HG03520 (cell line): ENCODE measurements at regions not wholly inside any gene's neighbourhood (a gene's known extent, or its start where the extent isn't known, plus 50 kb on each side); places are given as distances from the start of the nearest gene placed in this dataset.

Experiments used
- ATAC-seq: cut with Tn5 transposase; IDR thresholded peaks from one replicate; pipeline ENCODE4 v1.9.1; 2021; ENCODE audit warnings: mild to moderate bottlenecking, moderate library complexity; ENCODE audit not compliant: unreplicated experiment

DNA sequence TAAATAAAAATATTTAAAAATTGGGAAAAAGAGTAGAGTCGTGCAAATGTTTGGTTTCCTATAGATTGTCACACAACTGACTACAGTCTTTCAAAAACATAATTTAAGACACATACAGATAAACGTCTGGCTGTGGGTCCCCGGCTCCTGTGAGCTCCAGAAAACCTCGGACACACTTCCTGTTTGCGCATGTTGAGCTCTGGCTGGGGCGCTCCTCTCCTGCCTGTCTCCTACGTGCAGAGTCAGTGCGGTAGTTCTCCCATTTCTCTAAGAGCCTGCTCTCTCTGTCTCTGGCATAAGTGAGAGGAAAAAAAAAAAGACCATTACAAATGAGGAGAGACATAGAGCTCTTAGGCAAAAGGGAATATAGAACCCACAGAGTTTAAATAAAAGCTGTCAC lies 128.2 kb upstream of the OBI1 start:
- no peak for ATAC-seq

DNA sequence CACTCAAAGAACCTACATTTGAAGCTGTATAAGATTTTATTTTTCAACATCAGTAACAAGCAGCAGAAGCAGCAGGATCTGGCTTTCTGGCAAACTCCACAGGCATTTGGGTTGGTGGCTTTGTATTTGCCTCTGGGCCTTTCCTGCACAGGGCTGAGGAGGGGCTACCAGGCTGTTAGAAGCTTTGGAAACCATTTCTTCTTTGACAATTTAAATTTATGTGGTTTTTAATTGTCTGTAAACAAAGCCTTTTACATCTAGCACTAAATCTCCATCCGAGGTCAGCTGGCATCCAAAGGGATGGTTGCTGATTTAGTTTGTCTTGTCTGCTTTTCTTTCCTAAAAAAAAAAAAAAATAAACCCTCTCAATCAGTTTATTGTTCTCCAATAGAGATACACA lies 127.5 kb upstream of the OBI1 start:
- no peak for ATAC-seq

DNA sequence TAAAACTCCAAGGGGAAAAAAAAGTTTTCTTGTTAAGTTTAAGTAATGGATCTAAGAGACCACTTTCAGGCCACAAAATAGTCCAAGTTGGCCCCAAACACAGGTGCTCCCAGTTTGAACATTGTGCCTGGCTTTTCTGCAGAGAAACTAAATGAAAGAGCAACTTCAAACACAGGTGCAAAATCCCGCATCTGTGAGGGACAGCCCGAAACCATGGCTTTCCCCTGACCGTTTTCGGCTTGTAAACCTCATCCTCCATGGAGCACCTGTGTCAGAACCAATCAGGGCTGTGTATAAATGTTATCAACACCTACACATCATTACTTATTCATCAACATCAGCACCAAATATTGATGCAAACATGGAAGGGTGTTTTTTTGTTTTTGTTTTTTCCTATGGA lies 126.8 kb upstream of the OBI1 start:
- ATAC-seq = no peak

DNA sequence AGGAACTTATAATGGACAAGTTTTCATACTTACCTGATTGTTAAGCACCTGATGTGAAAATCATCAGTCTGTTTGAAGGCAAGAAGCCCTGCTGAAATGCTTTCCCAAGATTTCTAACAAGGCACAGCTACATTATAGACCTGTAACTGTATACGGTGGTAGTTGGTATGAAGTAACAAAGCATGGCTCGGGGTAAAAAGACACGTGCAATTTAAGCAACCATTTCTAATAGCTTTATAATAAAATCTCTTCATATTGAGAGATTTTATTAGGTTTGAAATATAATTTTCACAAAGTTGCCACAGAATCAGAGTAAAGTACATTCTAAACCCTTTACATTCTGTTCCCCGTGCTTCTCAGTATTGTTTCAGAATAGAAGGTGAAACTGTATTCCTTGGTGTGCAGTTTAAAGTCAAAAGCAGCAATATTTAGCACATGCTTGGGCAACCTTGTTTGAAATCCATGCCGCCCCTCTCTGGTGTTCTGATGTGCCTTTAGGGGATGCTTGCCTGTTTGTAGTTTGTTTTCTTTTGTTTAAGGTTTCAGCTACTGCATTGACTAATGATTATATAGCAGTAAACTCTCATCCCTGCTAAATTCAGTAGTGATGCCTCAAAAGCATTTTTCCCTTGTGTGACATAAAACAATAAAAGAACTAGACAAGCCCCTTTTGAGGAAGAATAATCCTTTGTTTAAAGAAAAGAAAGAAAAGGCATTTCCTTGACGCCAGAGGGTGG lies 125.2 kb upstream of the OBI1 start:
- no peak for ATAC-seq

DNA sequence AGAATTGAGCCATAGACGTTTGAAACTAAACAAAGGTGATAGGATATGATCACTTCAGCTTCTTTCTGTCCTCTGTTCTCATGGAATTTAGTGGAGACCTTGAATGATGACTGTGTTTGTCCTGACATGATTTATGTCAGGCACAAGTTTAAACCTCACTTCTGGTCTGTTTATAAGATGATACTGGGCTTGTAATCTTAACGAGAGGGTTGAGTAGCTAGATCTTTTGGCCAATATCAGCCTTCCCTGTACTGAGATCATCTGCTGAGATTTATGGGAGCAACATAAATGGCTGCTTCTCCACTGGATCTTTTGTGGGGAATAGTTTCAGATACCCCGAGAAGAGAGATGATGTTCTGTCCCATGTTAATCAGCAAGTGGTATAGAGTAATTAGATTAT lies 121.8 kb upstream of the OBI1 start:
- no peak for ATAC-seq

DNA sequence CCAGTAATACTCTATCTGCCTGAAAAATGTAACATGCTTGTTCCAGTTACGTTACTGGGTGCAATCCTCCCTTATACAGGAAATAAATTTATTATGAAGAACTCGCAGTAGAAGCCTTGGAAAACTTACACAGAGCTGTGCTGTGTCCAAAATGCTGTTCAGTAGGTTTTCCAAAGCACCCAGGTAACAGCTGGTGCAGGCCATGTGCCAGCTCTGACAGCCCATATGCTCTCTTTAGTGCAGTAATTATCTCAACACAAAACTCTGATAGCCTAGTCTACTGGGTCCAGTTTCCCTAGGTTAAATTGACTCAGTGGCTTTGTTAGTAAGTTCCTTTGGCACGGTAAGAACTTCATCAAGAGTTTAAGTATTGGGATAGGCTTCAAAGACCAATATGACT lies 120.7 kb upstream of the OBI1 start:
- no peak for ATAC-seq

DNA sequence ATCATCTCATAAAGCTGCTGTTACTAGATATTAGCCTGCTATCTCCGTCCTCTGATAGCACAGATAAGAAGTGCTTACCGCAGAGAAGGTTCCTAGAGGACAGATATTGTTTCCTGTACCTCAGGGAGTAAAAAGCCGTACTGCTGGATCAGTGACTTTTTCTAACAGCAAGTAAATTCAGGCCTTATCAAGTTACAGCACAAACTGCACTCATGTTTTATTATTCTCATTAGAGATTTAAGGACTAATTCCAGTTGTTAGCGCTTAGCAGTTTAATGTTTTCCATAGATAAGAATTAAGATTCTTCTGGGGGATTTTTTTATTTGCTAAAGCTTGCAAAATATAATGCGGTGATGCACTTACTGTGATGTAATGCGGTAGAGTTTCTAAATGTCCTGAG lies 119.0 kb upstream of the OBI1 start:
- no peak for ATAC-seq

DNA sequence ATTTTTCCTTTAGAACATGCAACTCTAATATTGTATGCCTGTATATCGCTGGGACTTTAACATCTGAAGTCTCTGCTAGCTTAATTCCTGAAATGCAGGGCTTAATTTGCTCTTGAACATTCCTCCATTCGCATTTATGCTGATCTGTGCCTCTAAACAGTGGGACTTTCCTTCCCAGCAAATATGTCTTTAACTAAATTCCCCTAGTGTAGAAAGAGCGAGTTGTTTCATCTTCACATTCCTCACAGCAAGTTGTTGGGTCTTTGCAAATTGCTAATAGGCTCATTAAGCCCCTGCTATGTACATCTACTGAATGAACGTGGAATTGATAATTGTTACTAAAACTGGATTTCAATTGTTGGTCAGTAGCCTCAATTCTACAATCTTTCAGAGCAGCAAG lies 118.4 kb upstream of the OBI1 start:
- ATAC-seq = no peak

DNA sequence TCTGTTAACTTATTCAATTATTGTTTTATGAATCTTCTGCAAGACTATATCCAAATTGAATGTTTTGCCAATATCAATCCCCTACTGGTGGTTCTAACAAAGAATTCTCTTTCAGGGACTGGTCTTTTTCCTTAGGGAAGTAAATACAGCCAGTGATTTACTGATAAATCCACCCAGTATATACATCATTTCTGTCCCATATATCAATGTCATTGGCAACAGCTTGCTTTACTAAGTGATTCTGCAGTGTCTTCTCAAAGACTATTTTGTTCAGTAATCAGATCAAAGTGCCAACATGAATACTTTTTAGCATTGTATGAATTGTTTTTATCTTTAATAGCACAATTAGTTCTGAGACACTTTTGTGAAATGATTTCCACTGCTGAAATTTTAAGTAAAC lies 114.0 kb upstream of the OBI1 start:
- ATAC-seq = no peak

DNA sequence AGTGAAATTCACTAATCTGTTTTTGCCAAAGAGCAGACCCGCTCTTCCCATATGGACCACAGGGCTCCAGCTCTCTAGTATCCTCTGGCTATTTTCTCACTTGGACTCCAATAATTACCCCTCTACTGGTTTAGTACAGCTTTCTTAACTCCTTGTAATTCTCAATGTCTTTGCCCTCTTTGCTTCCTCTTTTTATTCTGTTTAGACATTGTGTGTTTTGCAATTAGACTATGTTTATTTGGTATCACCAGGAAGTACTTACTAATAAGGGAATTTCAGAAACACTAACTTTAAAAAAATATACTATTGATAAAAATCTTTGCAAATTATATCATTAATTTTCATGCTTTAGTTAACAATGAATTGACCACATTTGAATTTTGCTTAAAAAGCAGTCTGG lies 111.6 kb upstream of the OBI1 start:
- ATAC-seq = no peak

DNA sequence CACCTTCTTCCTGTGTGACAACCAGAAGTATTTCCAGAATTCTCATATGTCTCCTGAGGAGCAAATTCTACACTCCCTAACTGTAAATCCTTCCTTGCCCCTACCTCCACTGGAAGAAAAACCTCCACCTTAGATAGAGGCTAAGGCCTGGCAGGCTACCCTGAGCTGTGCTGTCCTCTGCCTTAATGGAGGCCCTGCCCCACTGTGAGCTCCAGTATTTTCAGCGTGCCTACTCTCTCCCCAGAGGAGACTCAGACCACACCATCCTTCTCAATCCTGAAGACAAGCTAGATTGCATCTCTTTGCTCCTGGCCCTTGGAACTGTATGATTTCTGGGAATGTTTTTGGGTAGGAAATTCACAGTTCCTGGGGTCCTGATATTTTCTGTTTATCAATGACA lies 110.0 kb upstream of the OBI1 start:
- no peak for ATAC-seq

DNA sequence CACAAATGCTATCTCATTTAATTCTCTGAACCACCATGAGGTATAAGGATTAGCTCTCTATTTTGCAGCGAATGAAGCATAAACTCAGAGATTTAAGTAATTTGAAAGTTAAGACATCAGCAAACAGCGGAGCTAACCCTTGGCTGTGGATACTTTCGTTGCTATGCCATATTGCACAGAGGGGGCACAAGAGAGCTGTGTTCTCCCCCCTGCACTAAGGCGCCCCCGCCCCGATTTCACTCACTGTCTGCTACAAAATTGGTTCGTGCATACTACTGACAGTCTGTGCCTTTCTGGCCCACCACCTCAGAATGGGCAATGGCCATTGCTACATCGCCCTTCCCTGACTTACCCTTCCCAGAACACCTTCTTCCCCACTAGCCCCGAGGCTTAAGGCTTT lies 105.7 kb upstream of the OBI1 start:
- no peak for ATAC-seq

DNA sequence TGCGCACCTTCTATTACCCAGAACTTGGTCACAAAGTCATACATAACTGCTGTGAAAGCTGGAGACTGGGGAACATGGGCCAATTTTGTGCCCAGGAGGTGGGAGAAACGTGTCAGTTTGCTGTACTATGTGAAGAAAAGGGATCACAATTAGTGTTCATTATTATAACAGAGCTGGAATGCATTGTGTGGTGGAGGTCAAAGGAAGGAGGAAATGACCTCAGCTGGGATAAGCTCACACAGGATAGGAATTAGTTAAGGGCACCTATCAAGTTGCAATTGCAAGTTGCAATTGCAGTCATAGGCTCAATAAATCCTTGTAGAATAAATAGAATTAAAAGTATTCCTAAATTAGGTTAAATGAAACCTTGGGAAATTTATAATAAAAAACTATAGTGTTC lies 103.9 kb upstream of the OBI1 start:
- ATAC-seq = no peak

DNA sequence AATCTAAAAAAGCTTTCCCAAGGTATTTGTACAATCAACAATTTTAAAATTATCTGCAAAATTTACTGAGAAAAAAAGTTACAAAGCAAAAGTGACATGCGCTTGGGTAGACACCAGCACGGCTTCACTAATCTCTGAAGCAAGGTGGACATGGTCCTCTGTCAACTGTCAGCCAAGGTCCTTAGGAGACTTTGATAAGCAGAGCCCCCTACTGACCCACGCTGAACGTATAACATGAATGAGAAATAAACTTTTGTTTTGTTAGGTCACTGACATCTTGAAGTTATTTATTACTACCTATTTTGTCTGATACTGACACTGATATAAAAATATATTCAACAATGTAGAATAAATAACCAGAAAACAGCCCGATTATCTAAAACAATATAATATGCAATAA lies 100.7 kb upstream of the OBI1 start:
- ATAC-seq = no peak

DNA sequence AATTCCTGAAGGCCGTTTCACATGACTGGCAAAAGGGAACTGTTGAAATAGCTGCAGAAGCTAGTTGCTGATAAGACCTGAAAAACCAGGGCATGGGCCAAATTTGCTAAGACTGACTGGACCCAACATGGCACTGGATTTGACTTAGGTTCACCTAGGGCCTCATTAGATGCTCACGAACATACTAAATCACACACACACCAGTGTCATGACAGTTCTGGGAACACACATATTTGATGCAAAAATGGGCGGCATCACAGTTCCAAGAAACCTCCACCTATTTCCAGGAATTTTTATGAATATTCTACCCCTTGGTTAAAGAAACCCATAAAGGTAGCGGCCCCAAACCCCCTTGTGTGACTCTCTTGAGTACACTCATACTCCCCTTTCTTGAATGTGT lies 99.6 kb upstream of the OBI1 start:
- ATAC-seq = no peak

DNA sequence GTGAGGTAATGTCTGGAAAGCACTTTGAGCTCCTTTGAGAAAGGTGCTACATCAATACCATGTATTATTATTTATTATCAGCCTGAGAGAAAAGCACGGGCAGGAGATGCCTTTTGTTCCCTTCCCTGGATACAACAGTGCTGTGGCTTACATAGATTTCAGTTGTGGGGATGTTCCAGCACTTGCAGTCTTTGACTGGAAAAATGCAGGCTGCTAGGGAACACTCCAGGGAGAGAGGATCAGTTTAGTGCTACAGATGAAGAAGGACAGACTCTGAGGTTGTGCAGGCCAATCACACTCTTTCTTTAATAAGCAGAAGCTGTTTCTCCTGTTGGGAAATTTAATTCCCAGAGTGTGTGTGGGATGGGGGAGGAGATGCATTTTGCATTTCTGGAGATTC lies 94.5 kb upstream of the OBI1 start:
- no peak for ATAC-seq

DNA sequence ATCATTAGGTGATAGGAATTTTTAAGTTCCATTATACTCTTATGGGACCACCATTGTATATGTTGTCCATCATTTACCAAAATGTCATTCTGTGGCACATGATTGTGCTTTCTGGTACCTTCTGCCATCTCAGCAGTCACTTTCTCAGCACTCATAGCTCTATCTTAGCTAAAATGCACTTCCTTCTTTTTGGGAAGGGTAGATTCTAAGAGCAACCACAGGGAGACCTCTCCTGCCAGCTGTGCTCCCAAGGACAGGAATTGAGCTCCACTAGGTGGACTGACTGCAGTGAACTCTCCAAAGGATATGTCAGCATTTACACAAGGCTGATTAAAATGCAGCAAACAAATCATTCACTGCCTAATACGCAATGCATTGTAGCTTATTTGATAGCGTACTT lies 91.8 kb upstream of the OBI1 start:
- ATAC-seq = no peak

DNA sequence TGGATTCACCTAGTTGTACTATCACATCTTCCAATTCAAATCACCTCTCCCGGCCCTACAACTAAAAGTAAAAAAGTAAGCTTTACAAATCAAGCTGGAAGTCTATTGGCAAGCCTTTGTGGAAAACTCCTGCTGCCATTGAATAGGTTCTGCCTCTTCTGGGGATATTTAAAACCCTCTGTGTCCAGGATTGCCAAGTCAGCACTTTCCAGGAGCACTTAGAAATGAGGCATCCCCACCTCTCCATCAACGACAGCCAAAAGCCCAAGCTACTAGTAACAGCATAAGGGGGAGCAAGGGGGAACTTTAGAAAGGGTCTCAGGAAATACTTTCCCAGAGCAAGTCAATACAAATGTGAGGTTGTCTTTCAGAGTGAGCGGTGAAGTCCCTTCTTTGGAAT lies 85.0 kb upstream of the OBI1 start:
- ATAC-seq = no peak

DNA sequence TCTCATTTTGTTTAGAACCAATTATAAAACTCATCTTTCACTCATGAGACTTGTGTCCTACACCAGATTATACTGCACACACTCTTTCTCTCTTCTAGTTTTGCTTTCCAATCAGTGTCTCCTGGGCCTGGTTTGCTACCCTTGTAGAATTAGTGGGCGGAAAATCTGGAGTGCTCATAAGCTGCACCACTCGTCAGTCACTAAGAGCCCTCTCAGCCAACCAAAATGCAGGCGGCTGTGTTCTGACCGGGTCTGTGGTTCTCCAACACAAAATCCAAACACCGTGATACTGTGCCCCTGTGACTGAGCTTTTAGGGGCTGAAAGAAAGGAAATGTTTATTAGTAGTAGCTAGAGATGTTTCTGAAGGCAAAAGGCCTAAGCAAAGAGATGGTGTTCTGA lies 83.7 kb upstream of the OBI1 start:
- no peak for ATAC-seq

DNA sequence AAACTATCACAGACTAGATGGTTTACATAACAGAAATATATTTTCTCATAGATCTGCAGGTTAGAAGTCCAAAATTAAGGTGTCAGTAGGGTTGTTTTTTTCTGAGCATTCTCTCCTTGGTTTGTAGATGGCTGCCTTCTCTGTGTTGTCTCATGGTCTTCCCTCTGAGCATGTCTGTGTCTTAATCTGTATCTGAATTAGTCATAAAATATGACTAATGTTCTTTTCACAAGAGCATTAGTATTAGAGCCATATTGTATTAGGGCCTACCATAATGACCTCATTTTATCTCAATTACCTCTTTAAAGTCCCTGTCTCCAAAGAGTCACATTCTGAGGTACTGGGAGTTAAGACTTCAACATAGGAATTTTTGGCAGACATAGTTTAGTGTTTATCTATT lies 77.2 kb upstream of the OBI1 start:
- ATAC-seq = no peak

DNA sequence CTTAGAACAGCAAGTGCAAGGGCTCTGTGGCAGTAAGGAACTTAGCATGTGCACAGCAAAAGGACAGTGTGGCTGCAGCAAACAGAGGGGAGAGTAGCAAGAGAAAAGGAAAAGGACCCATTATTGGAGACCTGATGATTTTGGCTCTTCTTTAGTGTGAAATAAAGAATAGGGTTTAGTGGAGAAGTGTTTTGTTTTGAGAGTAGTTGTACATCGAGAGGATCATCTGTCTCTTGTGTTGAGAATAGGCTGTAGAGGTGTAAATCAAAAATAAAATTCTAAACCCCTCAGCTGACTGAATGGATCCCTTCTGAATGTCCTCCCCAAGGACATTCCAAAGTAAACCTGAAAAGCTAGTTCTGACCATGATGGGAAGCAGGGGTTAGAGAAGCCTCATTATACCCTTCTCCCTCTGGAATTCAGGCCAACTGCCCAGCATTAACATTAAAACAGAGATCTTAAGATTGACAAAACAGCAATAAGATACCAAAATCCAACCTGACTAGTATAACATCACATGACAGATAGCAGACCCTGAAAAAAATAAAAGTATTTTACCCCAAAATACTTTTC lies 73.6 kb upstream of the OBI1 start:
- no peak for ATAC-seq

DNA sequence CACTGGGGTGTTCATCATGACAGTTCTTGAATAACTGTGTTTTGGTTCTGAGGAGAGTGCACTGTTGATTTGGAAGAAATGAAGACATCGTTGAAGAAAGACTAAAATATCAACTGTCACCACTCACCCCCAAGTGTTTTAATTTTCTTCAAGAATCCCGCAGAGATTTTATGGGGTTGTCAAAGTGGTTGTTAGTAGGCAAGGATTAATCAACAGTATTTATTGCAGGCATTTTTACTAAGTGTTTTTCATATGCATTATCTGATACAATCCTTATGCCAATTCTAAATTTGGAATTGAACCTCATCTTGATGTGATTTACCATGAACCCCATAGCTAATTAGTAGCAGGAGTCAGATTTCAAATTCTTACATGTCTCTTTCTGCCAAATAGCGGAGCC lies 63.7 kb upstream of the OBI1 start:
- no peak for ATAC-seq

DNA sequence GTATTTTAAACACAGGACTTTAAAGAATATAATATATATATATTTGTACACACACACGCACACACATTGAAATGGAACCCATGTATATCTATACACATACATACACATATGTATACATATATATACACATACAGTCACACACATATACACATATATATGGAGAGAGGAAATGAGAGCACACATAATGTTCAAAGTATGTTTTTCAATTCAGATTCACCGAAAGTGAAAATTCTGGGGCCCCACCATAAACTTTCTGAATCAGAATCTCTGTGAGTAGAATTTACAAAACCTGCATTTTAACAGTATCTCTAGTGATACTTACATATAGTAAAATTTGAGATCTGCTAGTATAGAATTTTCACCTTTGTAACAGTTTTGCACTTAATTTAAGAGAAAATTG lies 60.4 kb upstream of the OBI1 start:
- ATAC-seq = no peak
